ENCODE measurements at regions not wholly inside any gene's neighbourhood (a gene's known extent, or its start where the extent isn't known, plus 50 kb on each side); places are given as distances from the start of the nearest gene placed in this dataset.

GRCh38 chr4:11910812-11911211 lies 482.1 kb upstream of the HS3ST1 start:
- H3K9ac ChIP-seq (ENCODE audit: low read length), result no peak overlapping the region
- H3K27ac ChIP-seq (ENCODE audit: low read length in 2 of 2), result no peak overlapping the region
- H4K20me1 ChIP-seq (ENCODE audit: control insufficient read depth, insufficient read depth, low read length, poor library complexity, severe bottlenecking), result no peaks in the 10 kb centered on the region
- ATAC-seq (ENCODE audit: low read depth) (no peak), DNase-seq (no peak)
- no peaks in the 10 kb centered on the region for H3K79me2 ChIP-seq (ENCODE audit: control insufficient read depth, insufficient read depth, low read length)
- no peak overlapping the region for H3K4me2 ChIP-seq (replicated peaks; ENCODE audit: low read depth, low read length, poor library complexity, severe bottlenecking)
- no peak overlapping the region for H2AFZ ChIP-seq (ENCODE audit: insufficient read depth, low read depth, low read length, poor library complexity, severe bottlenecking)
- H3K36me3 ChIP-seq (replicated peaks in 1 of 2; ENCODE audit: control extremely low read depth in 1 of 2, control insufficient read depth in 1 of 2, extremely low read depth in 1 of 2, insufficient read depth in 2 of 2, low read length in 1 of 2), result no peaks in the 10 kb centered on the region
- Mint-ChIP-seq H3K9me3 (ENCODE audit: insufficient read depth) (no peaks in the 10 kb centered on the region), H3K4me3 (no peak overlapping the region), H3K4me1 (no peaks in the 10 kb centered on the region), H3K27me3 (no peaks in the 10 kb centered on the region), H3K27ac (no peak overlapping the region)
- TF ChIP-seq CTCF (IDR thresholded peaks at IDR 0.05) (no peak), EZH2 (IDR thresholded peaks at IDR 0.05; ENCODE audit: borderline replicate concordance, insufficient read depth, low read depth, low read length, poor library complexity, severe bottlenecking) (no peak)
- ChIA-PET CTCF (no interaction called here), POLR2A (no interaction called here)
- WGBS (ENCODE audit: insufficient coverage), result 100% methylated on average over 2 of the region's 3 CpGs
- no peak overlapping the region for H3K4me3 ChIP-seq (ENCODE audit: control extremely low read depth in 1 of 5, extremely low read depth in 1 of 5, insufficient read depth in 1 of 5, low read depth in 2 of 5, low read length in 4 of 5)
- H3K9me3 ChIP-seq (ENCODE audit: control extremely low read depth in 1 of 3, control insufficient read depth in 2 of 3, insufficient read depth in 1 of 3, low read length in 2 of 3), result peaks cover 0 to 1% (median 0%) of the 10 kb centered on the region in 3 donors
- H3K27me3 ChIP-seq (replicated peaks in 1 of 4; ENCODE audit: control extremely low read depth in 1 of 4, control insufficient read depth in 3 of 4, insufficient read depth in 4 of 4, low read length in 3 of 4), result no peaks in the 10 kb centered on the region
- H3K4me1 ChIP-seq (ENCODE audit: control insufficient read depth in 2 of 2, insufficient read depth in 2 of 2, low read length in 2 of 2), result no peaks in the 10 kb centered on the region
- intact Hi-C loops (cut with micrococcal nuclease), result no loop called here

DNA sequence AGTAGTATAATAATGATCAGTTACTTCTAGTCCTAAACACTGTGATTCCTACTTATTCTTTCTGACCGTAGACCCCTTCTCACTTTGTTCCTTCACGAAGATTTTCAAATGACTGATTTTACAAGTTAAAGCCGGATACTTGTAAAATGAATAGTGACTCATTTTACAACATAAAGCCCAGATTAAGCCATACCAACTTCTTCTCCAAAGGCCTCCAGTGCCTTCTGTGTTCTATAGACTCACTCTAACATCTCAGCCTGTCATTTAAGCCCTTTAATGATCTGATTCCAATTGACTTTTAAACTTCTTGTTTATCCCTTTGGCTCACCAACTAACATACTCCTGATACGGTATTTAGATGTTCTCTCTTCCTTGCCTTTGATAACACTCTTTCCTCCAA lies 480.0 kb upstream of the HS3ST1 start:
- DNase-seq, result no peak
- no peak overlapping the region for H3K27ac Mint-ChIP-seq
- no peak overlapping the region for H3K4me3 Mint-ChIP-seq
- H2AFZ ChIP-seq (ENCODE audit: insufficient read depth, low read depth, low read length, poor library complexity, severe bottlenecking), result no peak overlapping the region
- no peaks in the 10 kb centered on the region for H3K4me1 Mint-ChIP-seq
- no peak for ATAC-seq (ENCODE audit: low read depth)
- intact Hi-C loops (cut with micrococcal nuclease), result no loop called here
- H3K9me3 Mint-ChIP-seq (ENCODE audit: insufficient read depth), result no peaks in the 10 kb centered on the region
- H3K4me1 ChIP-seq (ENCODE audit: control insufficient read depth in 2 of 2, insufficient read depth in 2 of 2, low read length in 2 of 2), result no peaks in the 10 kb centered on the region
- H3K27ac ChIP-seq (ENCODE audit: low read length in 2 of 2), result no peak overlapping the region
- 67% methylated on average over 1 of the region's 4 CpGs for WGBS (ENCODE audit: insufficient coverage)
- H3K79me2 ChIP-seq (ENCODE audit: control insufficient read depth, insufficient read depth, low read length), result no peaks in the 10 kb centered on the region
- ChIA-PET CTCF (no interaction called here), POLR2A (no interaction called here)
- H3K27me3 ChIP-seq (replicated peaks in 1 of 4; ENCODE audit: control extremely low read depth in 1 of 4, control insufficient read depth in 3 of 4, insufficient read depth in 4 of 4, low read length in 3 of 4), result no peaks in the 10 kb centered on the region
- H4K20me1 ChIP-seq (ENCODE audit: control insufficient read depth, insufficient read depth, low read length, poor library complexity, severe bottlenecking), result no peaks in the 10 kb centered on the region
- TF ChIP-seq EZH2 (IDR thresholded peaks at IDR 0.05; ENCODE audit: borderline replicate concordance, insufficient read depth, low read depth, low read length, poor library complexity, severe bottlenecking), result no peak
- no peaks in the 10 kb centered on the region for H3K36me3 ChIP-seq (replicated peaks in 1 of 2; ENCODE audit: control extremely low read depth in 1 of 2, control insufficient read depth in 1 of 2, extremely low read depth in 1 of 2, insufficient read depth in 2 of 2, low read length in 1 of 2)
- no peak overlapping the region for H3K4me2 ChIP-seq (replicated peaks; ENCODE audit: low read depth, low read length, poor library complexity, severe bottlenecking)
- no peak overlapping the region for H3K4me3 ChIP-seq (ENCODE audit: control extremely low read depth in 1 of 5, extremely low read depth in 1 of 5, insufficient read depth in 1 of 5, low read depth in 2 of 5, low read length in 4 of 5)
- no peaks in the 10 kb centered on the region for H3K27me3 Mint-ChIP-seq
- H3K9me3 ChIP-seq (ENCODE audit: control extremely low read depth in 1 of 3, control insufficient read depth in 2 of 3, insufficient read depth in 1 of 3, low read length in 2 of 3), result no peaks in the 10 kb centered on the region
- H3K9ac ChIP-seq (ENCODE audit: low read length), result no peak overlapping the region

All from B cell (primary cell).